CD1c-positive myeloid dendritic cell (primary cell): ENCODE measurements at regions not wholly inside any gene's neighbourhood (a gene's known extent, or its start where the extent isn't known, plus 50 kb on each side); places are given as distances from the start of the nearest gene placed in this dataset.

Experiments
- DNase-seq: peaks from one replicate; pipeline ENCODE4 v3.0.0-alpha.2; 2016; ENCODE audit errors: extremely low spot score

- DNase-seq: peak; percentile 59
Measured at GRCh38 chr10:75294866-75295701, 59.3 kb upstream of the COMTD1 start.

GRCh38 chr10:75294518-75294865, 58.7 kb upstream of the COMTD1 start:
- DNase-seq: no peak

- no peak for DNase-seq
Measured at GRCh38 chr10:75294031-75294437, 58.3 kb upstream of the COMTD1 start.

GRCh38 chr10:75293446-75293820, 57.7 kb upstream of the COMTD1 start:
- no peak for DNase-seq

GRCh38 chr10:75292794-75293445, 57.2 kb upstream of the COMTD1 start:
- no peak for DNase-seq

- no peak for DNase-seq
Measured at GRCh38 chr10:75291805-75292204, 56.0 kb upstream of the COMTD1 start.

DNA sequence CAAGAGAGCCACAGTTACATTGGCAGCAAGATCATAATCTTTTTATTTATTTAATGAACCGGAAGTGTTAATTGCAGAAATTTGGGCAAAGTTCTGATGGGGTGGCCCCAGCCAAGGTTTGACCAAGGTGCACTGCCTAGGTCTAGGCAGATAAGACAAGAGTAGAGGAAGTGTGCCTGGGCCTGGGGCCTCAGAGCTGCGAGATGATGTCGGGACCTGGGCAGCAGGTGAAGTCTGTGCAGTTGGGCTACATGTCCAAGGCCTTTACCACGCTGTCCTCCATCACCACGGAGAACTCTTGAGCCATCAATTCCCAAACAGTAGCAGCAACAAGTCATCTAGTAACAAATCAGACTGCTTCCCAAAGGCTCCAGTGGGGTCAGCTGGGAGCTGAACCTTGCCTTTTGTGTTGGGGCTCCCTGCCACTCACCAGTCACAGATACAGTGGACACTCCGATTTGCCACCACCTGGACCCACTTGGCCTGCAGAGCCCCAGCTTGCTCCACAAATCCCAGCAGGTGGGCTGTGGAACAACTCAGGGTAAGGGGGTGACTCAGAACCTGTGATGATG, 52.5 kb upstream of the COMTD1 start:
- DNase-seq: no peak

DNA sequence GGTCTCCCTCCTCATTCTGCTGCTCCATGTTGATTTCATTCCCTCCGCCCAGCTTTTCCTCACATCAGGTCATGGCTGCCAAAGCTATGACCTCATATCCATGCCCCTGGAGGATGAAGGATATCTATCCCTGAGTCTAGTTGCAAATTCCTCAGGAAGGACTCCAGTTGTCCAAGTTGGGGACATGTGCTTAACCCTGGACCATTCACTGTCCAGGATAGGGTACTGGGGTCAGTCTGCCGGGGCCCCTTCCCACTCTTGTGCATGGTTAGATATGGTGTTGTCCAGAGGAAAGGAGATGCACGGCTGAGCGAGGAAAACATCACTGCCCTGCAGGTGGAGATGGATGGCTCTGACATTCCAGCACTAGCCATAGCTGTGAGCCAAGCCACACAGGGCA, 51.9 kb upstream of the COMTD1 start:
- no peak for DNase-seq

DNA sequence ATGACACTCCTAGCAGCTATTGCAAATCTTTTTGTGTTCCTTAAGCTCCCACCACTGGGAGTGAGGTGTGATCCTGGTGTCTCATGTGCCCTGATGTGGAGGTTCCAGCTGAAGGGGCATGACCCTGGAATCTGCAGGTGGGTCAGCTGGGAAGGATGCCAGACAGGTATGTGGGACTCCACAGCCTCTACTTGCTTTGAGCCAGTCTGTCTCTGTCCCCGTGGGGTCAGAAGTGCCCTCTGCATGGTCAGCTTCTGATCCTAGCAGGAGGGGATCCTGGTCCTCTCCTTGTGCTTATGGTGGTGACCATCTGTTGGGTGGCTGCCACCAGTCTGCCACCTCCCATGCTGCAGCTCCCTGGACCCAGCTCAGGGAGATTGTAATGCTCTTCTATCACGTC, 51.1 kb upstream of the COMTD1 start:
- no peak for DNase-seq
